Activated naive CD4-positive, alpha-beta T cell treated with anti-CD3 and anti-CD28 coated beads, Interleukin-2, amount 10 ng/mL, durations not matched to agents 7 days and 5 days (primary cell): ENCODE measurements at regions not wholly inside any gene's neighbourhood (a gene's known extent, or its start where the extent isn't known, plus 50 kb on each side); places are given as distances from the start of the nearest gene placed in this dataset.

Source experiments
- CTCF ChIA-PET: fragments of 350-600 bp; sonication (Branson Sonifier 250); formaldehyde crosslinking; loops from one replicate; lab custom pipeline; 2021; ENCODE audit warnings: antibody characterized with exemption; lab: Charles Lee
- DNase-seq: peaks from one replicate; pipeline ENCODE4 v3.0.0-alpha.2; 2020
- H3K27ac Mint-ChIP-seq: one replicate; pipeline ENCODE4 v1.8.0; 2021; ENCODE audit warnings: mild to moderate bottlenecking, moderate library complexity, mixed read lengths
- H3K27me3 Mint-ChIP-seq: one replicate; pipeline ENCODE4 v1.8.0; 2021; ENCODE audit warnings: mild to moderate bottlenecking, mixed read lengths
- H3K36me3 Mint-ChIP-seq: one replicate; pipeline ENCODE4 v1.8.0; 2021; ENCODE audit warnings: mixed read lengths
- H3K4me1 Mint-ChIP-seq: one replicate; pipeline ENCODE4 v1.8.0; 2021; ENCODE audit warnings: mixed read lengths
- H3K4me3 Mint-ChIP-seq: one replicate; pipeline ENCODE4 v1.8.0; 2021; ENCODE audit warnings: mild to moderate bottlenecking, moderate library complexity, mixed read lengths
- H3K9me3 Mint-ChIP-seq: one replicate; pipeline ENCODE4 v1.8.0; 2021; ENCODE audit warnings: mixed read lengths

GRCh38 chr16:59707436-59708226 lies 973.5 kb upstream of the GOT2 start:
- no peaks in the 10 kb centered on the region for H3K9me3 Mint-ChIP-seq
- H3K36me3 Mint-ChIP-seq = no peaks in the 10 kb centered on the region
- no peaks in the 10 kb centered on the region for H3K4me1 Mint-ChIP-seq
- CTCF ChIA-PET = no interaction called here
- H3K27me3 Mint-ChIP-seq = no peaks in the 10 kb centered on the region
- no peak overlapping the region for H3K4me3 Mint-ChIP-seq
- DNase-seq = no peak
- no peak overlapping the region for H3K27ac Mint-ChIP-seq

GRCh38 chr16:59701963-59702930 lies 968.1 kb upstream of the GOT2 start:
- no peak for DNase-seq
- H3K36me3 Mint-ChIP-seq = no peaks in the 10 kb centered on the region
- no peak overlapping the region for H3K27ac Mint-ChIP-seq
- no peaks in the 10 kb centered on the region for H3K9me3 Mint-ChIP-seq
- CTCF ChIA-PET = no interaction called here
- no peak overlapping the region for H3K4me3 Mint-ChIP-seq
- no peaks in the 10 kb centered on the region for H3K27me3 Mint-ChIP-seq
- H3K4me1 Mint-ChIP-seq = no peaks in the 10 kb centered on the region

GRCh38 chr16:59699786-59700185 lies 965.7 kb upstream of the GOT2 start:
- H3K36me3 Mint-ChIP-seq = no peaks in the 10 kb centered on the region
- no peaks in the 10 kb centered on the region for H3K4me1 Mint-ChIP-seq
- CTCF ChIA-PET = no interaction called here
- H3K4me3 Mint-ChIP-seq = no peak overlapping the region
- no peaks in the 10 kb centered on the region for H3K27me3 Mint-ChIP-seq
- H3K27ac Mint-ChIP-seq = no peak overlapping the region
- H3K9me3 Mint-ChIP-seq = no peaks in the 10 kb centered on the region
- no peak for DNase-seq

- no peak for DNase-seq
- no peaks in the 10 kb centered on the region for H3K4me1 Mint-ChIP-seq
Observed at GRCh38 chr16:59698346-59699020, 964.4 kb upstream of the GOT2 start.

GRCh38 chr16:59697761-59698160 lies 963.6 kb upstream of the GOT2 start:
- Mint-ChIP-seq H3K27ac (no peak overlapping the region), H3K9me3 (no peaks in the 10 kb centered on the region), H3K27me3 (no peaks in the 10 kb centered on the region), H3K36me3 (no peaks in the 10 kb centered on the region), H3K4me1 (no peaks in the 10 kb centered on the region), H3K4me3 (no peak overlapping the region)
- CTCF ChIA-PET = no interaction called here
- no peak for DNase-seq

More at GRCh38 chr16:59698346-59699020, 964.4 kb upstream of the GOT2 start:
- H3K27ac Mint-ChIP-seq = no peak overlapping the region
- H3K27me3 Mint-ChIP-seq = no peaks in the 10 kb centered on the region
- no peak overlapping the region for H3K4me3 Mint-ChIP-seq
- no peaks in the 10 kb centered on the region for H3K9me3 Mint-ChIP-seq
- CTCF ChIA-PET = no interaction called here
- H3K36me3 Mint-ChIP-seq = no peaks in the 10 kb centered on the region

GRCh38 chr16:59697236-59697635 lies 963.1 kb upstream of the GOT2 start:
- H3K9me3 Mint-ChIP-seq = no peaks in the 10 kb centered on the region
- no peak overlapping the region for H3K4me3 Mint-ChIP-seq
- H3K27me3 Mint-ChIP-seq = no peaks in the 10 kb centered on the region
- CTCF ChIA-PET = no interaction called here
- H3K27ac Mint-ChIP-seq = no peak overlapping the region
- H3K4me1 Mint-ChIP-seq = no peaks in the 10 kb centered on the region
- H3K36me3 Mint-ChIP-seq = no peaks in the 10 kb centered on the region
- DNase-seq = no peak

- Mint-ChIP-seq H3K9me3 (no peaks in the 10 kb centered on the region), H3K4me1 (no peaks in the 10 kb centered on the region), H3K4me3 (no peak overlapping the region), H3K36me3 (no peaks in the 10 kb centered on the region), H3K27ac (no peak overlapping the region), H3K27me3 (no peaks in the 10 kb centered on the region)
- no peak for DNase-seq
- CTCF ChIA-PET = no interaction called here
Observed at GRCh38 chr16:59696495-59696894, 962.4 kb upstream of the GOT2 start.

GRCh38 chr16:59690216-59690615 lies 956.1 kb upstream of the GOT2 start:
- no peak for DNase-seq
- no peak overlapping the region for H3K27ac Mint-ChIP-seq
- H3K4me3 Mint-ChIP-seq = no peak overlapping the region
- H3K27me3 Mint-ChIP-seq = no peaks in the 10 kb centered on the region
- H3K36me3 Mint-ChIP-seq = no peaks in the 10 kb centered on the region
- H3K4me1 Mint-ChIP-seq = no peaks in the 10 kb centered on the region
- peaks cover 14% of the 10 kb centered on the region for H3K9me3 Mint-ChIP-seq
- CTCF ChIA-PET = no interaction called here

- Mint-ChIP-seq H3K27ac (no peak overlapping the region), H3K27me3 (no peaks in the 10 kb centered on the region), H3K4me1 (no peaks in the 10 kb centered on the region), H3K36me3 (no peaks in the 10 kb centered on the region), H3K9me3 (peaks cover 19% of the 10 kb centered on the region), H3K4me3 (no peak overlapping the region)
- CTCF ChIA-PET = interaction anchor here (0.7 kb wide), 1 partner anchor 434 kb away, joined by 3 read pairs; no protein-coding TSS in a partner anchor
- DNase-seq = no peak
Observed at GRCh38 chr16:59688006-59688405, 953.9 kb upstream of the GOT2 start.

- H3K9me3 Mint-ChIP-seq = peaks cover 20% of the 10 kb centered on the region
- H3K36me3 Mint-ChIP-seq = no peaks in the 10 kb centered on the region
- H3K27ac Mint-ChIP-seq = no peak overlapping the region
- no peaks in the 10 kb centered on the region for H3K4me1 Mint-ChIP-seq
- no peaks in the 10 kb centered on the region for H3K27me3 Mint-ChIP-seq
- DNase-seq = no peak
- CTCF ChIA-PET = no interaction called here
- no peak overlapping the region for H3K4me3 Mint-ChIP-seq
Observed at GRCh38 chr16:59686405-59686804, 952.3 kb upstream of the GOT2 start.

- H3K36me3 Mint-ChIP-seq = no peaks in the 10 kb centered on the region
- CTCF ChIA-PET = no interaction called here
- no peaks in the 10 kb centered on the region for H3K27me3 Mint-ChIP-seq
Observed at GRCh38 chr16:59684911-59685310, 950.8 kb upstream of the GOT2 start.

GRCh38 chr16:59683709-59684108 lies 949.6 kb upstream of the GOT2 start:
- Mint-ChIP-seq H3K9me3 (peaks cover 20% of the 10 kb centered on the region), H3K27ac (no peak overlapping the region), H3K36me3 (no peaks in the 10 kb centered on the region), H3K27me3 (no peaks in the 10 kb centered on the region), H3K4me1 (no peaks in the 10 kb centered on the region), H3K4me3 (no peak overlapping the region)
- DNase-seq = no peak
- CTCF ChIA-PET = no interaction called here

More at GRCh38 chr16:59684911-59685310, 950.8 kb upstream of the GOT2 start:
- H3K9me3 Mint-ChIP-seq = peaks cover 20% of the 10 kb centered on the region
- H3K4me3 Mint-ChIP-seq = no peak overlapping the region
- H3K27ac Mint-ChIP-seq = no peak overlapping the region
- DNase-seq = no peak
- no peaks in the 10 kb centered on the region for H3K4me1 Mint-ChIP-seq

GRCh38 chr16:59665618-59666220 lies 931.6 kb upstream of the GOT2 start:
- Mint-ChIP-seq H3K27me3 (no peaks in the 10 kb centered on the region), H3K4me1 (no peaks in the 10 kb centered on the region), H3K36me3 (no peaks in the 10 kb centered on the region), H3K9me3 (no peaks in the 10 kb centered on the region), H3K27ac (no peak overlapping the region), H3K4me3 (no peak overlapping the region)
- DNase-seq = no peak
- CTCF ChIA-PET = no interaction called here

- no peaks in the 10 kb centered on the region for H3K36me3 Mint-ChIP-seq
- H3K4me3 Mint-ChIP-seq = no peak overlapping the region
- CTCF ChIA-PET = no interaction called here
- DNase-seq = no peak
- no peak overlapping the region for H3K27ac Mint-ChIP-seq
- H3K4me1 Mint-ChIP-seq = no peaks in the 10 kb centered on the region
- H3K9me3 Mint-ChIP-seq = no peaks in the 10 kb centered on the region
- no peaks in the 10 kb centered on the region for H3K27me3 Mint-ChIP-seq
Observed at GRCh38 chr16:59658572-59658971, 924.5 kb upstream of the GOT2 start.
